Endothelial cell of umbilical vein (primary cell): ENCODE measurements at regions not wholly inside any gene's neighbourhood (a gene's known extent, or its start where the extent isn't known, plus 50 kb on each side); places are given as distances from the start of the nearest gene placed in this dataset.

Experiments used
- BruUV-seq: library from RNA; stranded (reverse); fragments of 400-500 nt; replicated peaks from 2 replicates; lab custom pipeline; 2021; lab: Mats Ljungman, UMichigan
- CTCF ChIA-PET: fragments of 300-600, 350-600 bp; sonication (Branson Sonifier 250); formaldehyde crosslinking; loops from one replicate; lab custom pipeline; 2021; ENCODE audit warnings: antibody characterized with exemption, inconsistent platforms; lab: Charles Lee
- POLR2A ChIA-PET: fragments of 300-600, 350-600 bp; sonication (Branson Sonifier 250); formaldehyde crosslinking; loops from one replicate; lab custom pipeline; 2021; ENCODE audit warnings: antibody characterized with exemption, inconsistent platforms; lab: Charles Lee
- DNase-seq: peaks from one replicate; pipeline ENCODE4 v3.0.0-alpha.2; 2011; ENCODE audit warnings: low read depth, low spot score
- FAIRE-seq: peaks from 2 replicates; lab custom pipeline; 2011; peaks lifted over from hg19 to GRCh38; lab: Jason Lieb, UNC
- H2AFZ ChIP-seq: 2 replicates; pipeline ENCODE4 v1.6.0; 2012; ENCODE audit warnings: low read depth, low read length, control low read depth, inconsistent platforms
- H3K27ac ChIP-seq: 2 replicates; pipeline ENCODE4 v1.5.1; 2011; ENCODE audit warnings: low read depth, mild to moderate bottlenecking, control low read depth, low read length, moderate library complexity; ENCODE audit not compliant: insufficient read depth
- H3K27me3 ChIP-seq, 2 experiments: 2 replicates each; pipeline versions ENCODE4 v1.6.0 to v1.6.1; 2011; ENCODE audit warnings: low read length in 2 of 2, mixed read lengths in 1 of 2; ENCODE audit not compliant: control insufficient read depth in 2 of 2, insufficient read depth in 2 of 2
- H3K36me3 ChIP-seq, 2 experiments: 2 replicates in 1 of 2; 3 replicates in 1 of 2; pipeline ENCODE4 v1.5.1; 2011; ENCODE audit warnings: low read length in 2 of 2, mild to moderate bottlenecking in 1 of 2, moderate library complexity in 1 of 2; ENCODE audit not compliant: control insufficient read depth in 2 of 2, insufficient read depth in 2 of 2; ENCODE audit errors: extremely low read depth in 1 of 2
- H3K4me1 ChIP-seq: 3 replicates; pipeline ENCODE4 v1.5.1; 2011; ENCODE audit warnings: mild to moderate bottlenecking, low read length; ENCODE audit not compliant: control insufficient read depth, insufficient read depth; ENCODE audit errors: extremely low read depth
- H3K4me2 ChIP-seq: 2 replicates; pipeline ENCODE4 v1.6.1; 2011; ENCODE audit warnings: low read length, control low read depth, mixed read lengths; ENCODE audit not compliant: insufficient read depth
- H3K4me3 ChIP-seq, 3 experiments: fragments of 200-600 bp in 1 of 3; sonication (generic), shearing (Covaris generic) in 1 of 3; replicated peaks in 1 of 3; 2 replicates each; pipeline ENCODE4 v1.5.1; 2011 to 2016; ENCODE audit warnings: control low read depth in 3 of 3, low read length in 3 of 3, mild to moderate bottlenecking in 2 of 3, inconsistent platforms in 1 of 3, low read depth in 1 of 3, moderate library complexity in 1 of 3; ENCODE audit not compliant: insufficient read depth in 1 of 3
- H3K79me2 ChIP-seq: 2 replicates; pipeline ENCODE4 v1.6.0; 2012; ENCODE audit warnings: low read length, inconsistent platforms; ENCODE audit not compliant: control insufficient read depth, insufficient read depth
- H3K9ac ChIP-seq: replicated peaks from 2 replicates; pipeline ENCODE3; 2011; ENCODE audit warnings: low read length, control low read depth; ENCODE audit not compliant: insufficient read depth; ENCODE audit errors: extremely low read depth
- H3K9me1 ChIP-seq: replicated peaks from 3 replicates; pipeline ENCODE4 v1.6.0; 2011; ENCODE audit warnings: mild to moderate bottlenecking, low read length; ENCODE audit not compliant: control insufficient read depth, insufficient read depth; ENCODE audit errors: extremely low read depth
- H3K9me3 ChIP-seq: replicated peaks from 2 replicates; pipeline ENCODE4 v1.5.1; 2012; ENCODE audit warnings: low read length, inconsistent platforms; ENCODE audit not compliant: control insufficient read depth, insufficient read depth
- H4K20me1 ChIP-seq: replicated peaks from 2 replicates; pipeline ENCODE3; 2011; ENCODE audit warnings: mild to moderate bottlenecking, low read length; ENCODE audit not compliant: control insufficient read depth, insufficient read depth; ENCODE audit errors: extremely low read depth
- CTCF ChIP-seq, 2 donors: IDR thresholded peaks; 1 replicate in 1 of 2; 2 replicates in 1 of 2; pipeline ENCODE4 v1.5.1; 2011; ENCODE audit warnings: low read length in 2 of 2, mild to moderate bottlenecking in 2 of 2, moderate library complexity in 2 of 2, control low read depth in 1 of 2, inconsistent platforms in 1 of 2, low read depth in 1 of 2; ENCODE audit not compliant: insufficient read depth in 1 of 2; ENCODE audit errors: extremely low read depth in 1 of 2
- EZH2 ChIP-seq: IDR thresholded peaks from 2 replicates; pipeline ENCODE4 v1.6.1; 2012; ENCODE audit warnings: borderline replicate concordance, low read depth, mild to moderate bottlenecking, moderate library complexity, low read length, inconsistent platforms; ENCODE audit not compliant: severe bottlenecking
- FOS ChIP-seq: IDR thresholded peaks from 2 replicates; pipeline ENCODE4 v1.6.1; 2011; ENCODE audit warnings: mild to moderate bottlenecking, low read length, moderate library complexity, borderline replicate concordance; ENCODE audit not compliant: insufficient read depth
- GATA2 ChIP-seq: IDR thresholded peaks from 2 replicates; pipeline ENCODE4 v1.7.0; 2011; ENCODE audit warnings: low read depth, mild to moderate bottlenecking, moderate library complexity, mixed read lengths, low read length; ENCODE audit not compliant: insufficient read length, insufficient read depth
- JUN ChIP-seq: IDR thresholded peaks from 2 replicates; pipeline ENCODE4 v1.6.1; 2011; ENCODE audit warnings: borderline replicate concordance, low read depth; ENCODE audit not compliant: insufficient read length, insufficient read depth
- MAX ChIP-seq: IDR thresholded peaks from 2 replicates; pipeline ENCODE4 v1.6.1; 2011; ENCODE audit not compliant: insufficient read depth, insufficient read length
- MYC ChIP-seq: IDR thresholded peaks from one replicate; pipeline ENCODE4 v1.6.1; 2011; ENCODE audit warnings: mild to moderate bottlenecking, low read depth, low read length
- POLR2A ChIP-seq: IDR thresholded peaks from 2 replicates; pipeline ENCODE4 v1.6.1; 2012; ENCODE audit warnings: low read depth, mild to moderate bottlenecking, control low read depth, low read length
- POLR2AphosphoS5 ChIP-seq: IDR thresholded peaks from 2 replicates; pipeline ENCODE4 v1.6.1; 2012; ENCODE audit warnings: low read depth, mild to moderate bottlenecking, control low read depth, low read length, moderate library complexity; ENCODE audit not compliant: insufficient read depth
- dilution Hi-C: fragments of 300-500 bp; cut with MboI; formaldehyde crosslinking; loops from one replicate; pipeline ENCODE4 v1.15.0; 2019; ENCODE audit warnings: low sequenced_read_pairs; ENCODE audit not compliant: extremely low pct_ligation_motif_present
- intact Hi-C: fragments of 100-400 bp; cut with micrococcal nuclease; formaldehyde crosslinking; loops from one replicate; pipeline ENCODE4 v1.10.0; 2022

- H3K27me3 ChIP-seq, result no peaks in the 10 kb centered on the region
- ChIA-PET POLR2A (no interaction called here), CTCF (no interaction called here)
- dilution Hi-C loops, result no loop called here
- H3K27ac ChIP-seq, result no peak overlapping the region
- no peaks in the 10 kb centered on the region for H3K9me1 ChIP-seq
- FAIRE-seq (no peak), DNase-seq (no peak)
- H3K79me2 ChIP-seq, result no peaks in the 10 kb centered on the region
- no peaks in the 10 kb centered on the region for H4K20me1 ChIP-seq
- no peaks in the 10 kb centered on the region for H3K36me3 ChIP-seq
- no peak overlapping the region for H3K4me2 ChIP-seq
- H2AFZ ChIP-seq, result no peak overlapping the region
- TF ChIP-seq POLR2A, result no peak
- no peak for TF ChIP-seq POLR2AphosphoS5
- TF ChIP-seq JUN, result no peak
- TF ChIP-seq GATA2, result no peak
- TF ChIP-seq CTCF (IDR thresholded peaks at IDR 0.05; ENCODE audit: extremely low read depth in 1 of 2, insufficient read depth in 1 of 2, low read depth in 1 of 2, low read length in 2 of 2), result no peak
- no peak for TF ChIP-seq MYC
- TF ChIP-seq FOS, result no peak
- no peak for TF ChIP-seq MAX
- TF ChIP-seq EZH2, result no peak
- H3K9me3 ChIP-seq, result no peaks in the 10 kb centered on the region
- H3K9ac ChIP-seq, result no peak overlapping the region
- H3K4me1 ChIP-seq, result no peaks in the 10 kb centered on the region
- intact Hi-C loops, result no loop called here
- H3K4me3 ChIP-seq, result no peak overlapping the region
- no TSS peak for BruUV-seq
These were observed 607.4 kb upstream of the MBL2 start for GRCh38 chr10:53379956-53380355.
